ENCODE measurements at regions not wholly inside any gene's neighbourhood (a gene's known extent, or its start where the extent isn't known, plus 50 kb on each side); places are given as distances from the start of the nearest gene placed in this dataset.

- peaks cover 0 to 3% (median 0%) of the 10 kb centered on the region in 3 donors for H3K27me3 ChIP-seq (ENCODE audit: control insufficient read depth in 3 of 3, insufficient read depth in 3 of 3, low read length in 2 of 3)
- peaks cover 0 to 2% (median 0%) of the 10 kb centered on the region in 4 donors for H3K9me3 ChIP-seq (ENCODE audit: control insufficient read depth in 4 of 4, insufficient read depth in 3 of 4, low read length in 3 of 4)
- no peak for TF ChIP-seq CTCF (IDR thresholded peaks at IDR 0.05; ENCODE audit: control extremely low read depth, extremely low read depth)
- no peak overlapping the region for H3K27ac ChIP-seq (ENCODE audit: low read depth in 1 of 2, low read length in 1 of 2)
- H3K4me1 ChIP-seq (ENCODE audit: control insufficient read depth in 5 of 5, insufficient read depth in 5 of 5, low read length in 5 of 5), result peaks cover 0 to 1% (median 0%) of the 10 kb centered on the region in 5 donors
- ATAC-seq (ENCODE audit: insufficient read depth, low FRiP score) (no peak), DNase-seq (no peak)
- no peak overlapping the region for H3K9ac ChIP-seq (ENCODE audit: insufficient read depth in 1 of 2, low read length in 2 of 2)
- H3K36me3 ChIP-seq (ENCODE audit: control insufficient read depth in 4 of 4, insufficient read depth in 4 of 4, low read length in 4 of 4), result no peaks in the 10 kb centered on the region
- 93 to 94% methylated on average over 3 of the region's 3 CpGs for WGBS, 2 donors
- H3K4me3 ChIP-seq, result no peak overlapping the region
Measured at GRCh38 chr2:167900435-167901114, 346.8 kb downstream of the STK39 start.

- DNase-seq, result no peak
Measured at GRCh38 chr2:167898340-167898739, 349.1 kb downstream of the STK39 start.

GRCh38 chr2:167891841-167892240 is 355.6 kb downstream of the STK39 start:
- Histone ChIP-seq H3K9me3 (ENCODE audit: control insufficient read depth in 4 of 4, insufficient read depth in 3 of 4, low read length in 3 of 4) (peaks cover 0 to 13% (median under 1%) of the 10 kb centered on the region in 4 donors), H3K4me3 (no peak overlapping the region), H3K36me3 (ENCODE audit: control insufficient read depth in 4 of 4, insufficient read depth in 4 of 4, low read length in 4 of 4) (no peaks in the 10 kb centered on the region), H3K27me3 (ENCODE audit: control insufficient read depth in 3 of 3, insufficient read depth in 3 of 3, low read length in 2 of 3) (no peaks in the 10 kb centered on the region), H3K27ac (ENCODE audit: low read depth in 1 of 2, low read length in 1 of 2) (no peak overlapping the region), H3K4me1 (ENCODE audit: control insufficient read depth in 5 of 5, insufficient read depth in 5 of 5, low read length in 5 of 5) (no peaks in the 10 kb centered on the region), H3K9ac (ENCODE audit: insufficient read depth in 1 of 2, low read length in 2 of 2) (no peak overlapping the region)
- DNase-seq, result no peak
- WGBS, 2 donors, result 92% methylated on average over 5 of the region's 5 CpGs
- TF ChIP-seq CTCF (IDR thresholded peaks at IDR 0.05; ENCODE audit: control extremely low read depth, extremely low read depth), result no peak
- no peak for ATAC-seq (ENCODE audit: insufficient read depth, low FRiP score)

More at GRCh38 chr2:167898340-167898739, 349.1 kb downstream of the STK39 start:
- Histone ChIP-seq H3K27ac (ENCODE audit: low read depth in 1 of 2, low read length in 1 of 2) (no peak overlapping the region), H3K4me1 (ENCODE audit: control insufficient read depth in 5 of 5, insufficient read depth in 5 of 5, low read length in 5 of 5) (no peaks in the 10 kb centered on the region), H3K9ac (ENCODE audit: insufficient read depth in 1 of 2, low read length in 2 of 2) (no peak overlapping the region), H3K36me3 (ENCODE audit: control insufficient read depth in 4 of 4, insufficient read depth in 4 of 4, low read length in 4 of 4) (no peaks in the 10 kb centered on the region), H3K27me3 (ENCODE audit: control insufficient read depth in 3 of 3, insufficient read depth in 3 of 3, low read length in 2 of 3) (no peaks in the 10 kb centered on the region), H3K4me3 (no peak overlapping the region), H3K9me3 (ENCODE audit: control insufficient read depth in 4 of 4, insufficient read depth in 3 of 4, low read length in 3 of 4) (peaks cover 0 to 2% (median under 1%) of the 10 kb centered on the region in 4 donors)
- no peak for ATAC-seq (ENCODE audit: insufficient read depth, low FRiP score)
- 88 to 94% methylated on average over 3 of the region's 3 CpGs for WGBS, 2 donors
- no peak for TF ChIP-seq CTCF (IDR thresholded peaks at IDR 0.05; ENCODE audit: control extremely low read depth, extremely low read depth)
